Inferior parietal cortex (tissue), 1 donor: ENCODE measurements at regions not wholly inside any gene's neighbourhood (a gene's known extent, or its start where the extent isn't known, plus 50 kb on each side); places are given as distances from the start of the nearest gene placed in this dataset.

Experiments used
- DNase-seq: peaks from one replicate; pipeline ENCODE4 v3.0.0-alpha.2; 2016; ENCODE audit errors: extremely low spot score

- DNase-seq = no peak
These were observed 324.7 kb downstream of the ETS1 start for GRCh38 chr11:128262463-128263345.

GRCh38 chr11:128261011-128261421 is 326.3 kb downstream of the ETS1 start:
- no peak for DNase-seq

DNA sequence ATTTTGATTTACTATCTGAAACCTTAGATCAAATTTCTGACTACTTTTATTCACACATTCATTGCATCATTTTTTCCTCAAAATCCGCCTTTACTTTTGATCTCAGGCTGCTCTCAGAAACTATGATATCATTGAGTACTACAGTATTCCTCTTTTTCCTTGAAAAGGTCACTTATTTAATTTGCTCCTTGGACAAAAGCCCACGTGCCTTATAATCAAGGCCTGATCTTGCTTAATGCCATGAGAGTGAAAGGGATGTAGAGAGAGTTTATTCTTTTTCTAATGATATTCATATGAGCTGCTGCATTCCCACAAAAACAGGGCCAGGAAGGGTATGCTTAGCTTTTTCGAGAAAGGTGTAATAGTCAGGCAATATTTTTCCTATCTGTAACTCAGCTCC is 327.0 kb downstream of the ETS1 start:
- no peak for DNase-seq

DNA sequence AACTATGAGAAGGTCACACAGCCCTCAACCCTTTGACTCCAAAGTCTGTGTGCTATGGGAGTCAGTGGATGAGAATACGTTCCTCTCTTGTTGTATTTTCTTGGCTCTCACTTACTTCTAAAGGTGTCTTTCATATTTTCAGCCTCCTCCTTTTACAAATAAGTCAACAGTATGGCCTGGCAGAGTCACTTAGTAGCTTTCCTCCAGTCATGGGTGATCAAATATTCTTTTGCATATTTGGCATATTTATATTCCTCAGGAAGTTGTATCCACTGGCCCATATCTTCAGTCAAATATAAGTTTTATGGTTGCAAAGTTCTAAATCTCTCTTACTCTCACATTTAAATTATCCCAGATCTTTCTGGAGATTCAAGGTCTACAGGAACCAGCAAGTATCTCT is 327.5 kb downstream of the ETS1 start:
- DNase-seq = no peak

DNA sequence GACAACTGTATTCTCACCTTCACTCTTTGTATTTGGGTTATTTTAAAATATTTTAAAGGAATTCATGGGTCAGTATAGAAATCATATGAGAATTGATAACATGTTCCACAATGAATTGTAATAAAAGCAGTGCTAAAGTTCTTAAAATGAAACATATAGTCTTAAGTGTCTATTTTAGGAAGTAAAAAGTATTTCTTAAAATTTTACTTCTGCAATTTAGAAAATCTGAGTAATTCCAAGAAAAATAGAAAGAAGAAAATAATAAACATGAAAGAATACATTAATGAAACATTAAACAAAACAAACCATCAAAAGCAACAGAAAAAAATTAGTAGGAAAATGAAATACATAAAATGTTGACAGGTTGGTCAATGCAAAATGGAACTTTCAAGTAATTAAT is 332.4 kb downstream of the ETS1 start:
- DNase-seq = no peak

DNA sequence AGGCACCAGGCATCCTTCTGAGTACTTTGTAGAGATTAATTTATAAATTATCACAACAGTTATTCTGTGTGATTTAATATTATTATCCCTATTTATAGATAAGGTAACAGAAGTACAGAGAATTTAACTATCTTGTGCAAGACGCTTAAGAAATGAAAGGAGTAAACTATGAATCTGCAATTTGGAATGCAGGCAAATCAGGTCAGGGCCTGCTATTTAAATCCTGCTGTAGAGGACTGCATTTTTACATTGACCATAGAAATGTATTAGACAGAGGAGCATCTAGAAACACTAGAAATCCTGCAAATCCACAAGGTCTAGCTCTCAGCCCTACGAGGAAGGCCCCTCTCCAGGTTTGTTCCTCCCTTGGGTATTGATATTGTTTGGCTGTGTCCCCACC is 336.2 kb downstream of the ETS1 start:
- DNase-seq = no peak

- no peak for DNase-seq
These were observed 336.9 kb downstream of the ETS1 start for GRCh38 chr11:128250482-128250881.

- no peak for DNase-seq
These were observed 340.4 kb downstream of the ETS1 start for GRCh38 chr11:128246810-128247594.

- no peak for DNase-seq
These were observed 341.0 kb downstream of the ETS1 start for GRCh38 chr11:128246364-128246801.

- no peak for DNase-seq
These were observed 342.5 kb downstream of the ETS1 start for GRCh38 chr11:128244871-128245270.

DNA sequence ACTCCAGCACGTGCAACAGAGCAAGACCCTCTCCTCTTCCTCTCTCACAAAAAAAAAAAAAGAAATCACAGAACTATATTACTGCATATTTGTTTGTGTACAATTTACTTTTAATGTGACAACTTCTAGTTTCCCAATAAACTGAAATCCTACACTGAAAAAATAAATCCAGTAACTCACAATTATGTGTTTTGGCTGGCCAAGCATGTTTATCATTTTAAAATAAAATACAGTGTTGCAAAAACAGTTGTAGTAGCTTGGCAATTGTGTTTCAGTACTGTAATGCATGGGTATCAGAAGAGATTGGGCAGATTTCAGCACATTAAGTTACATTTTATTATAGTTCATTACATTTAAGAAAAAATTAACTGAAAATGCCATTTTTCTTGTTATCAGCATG is 344.9 kb downstream of the ETS1 start:
- no peak for DNase-seq

GRCh38 chr11:128240546-128240945 is 346.8 kb downstream of the ETS1 start:
- DNase-seq = no peak

DNA sequence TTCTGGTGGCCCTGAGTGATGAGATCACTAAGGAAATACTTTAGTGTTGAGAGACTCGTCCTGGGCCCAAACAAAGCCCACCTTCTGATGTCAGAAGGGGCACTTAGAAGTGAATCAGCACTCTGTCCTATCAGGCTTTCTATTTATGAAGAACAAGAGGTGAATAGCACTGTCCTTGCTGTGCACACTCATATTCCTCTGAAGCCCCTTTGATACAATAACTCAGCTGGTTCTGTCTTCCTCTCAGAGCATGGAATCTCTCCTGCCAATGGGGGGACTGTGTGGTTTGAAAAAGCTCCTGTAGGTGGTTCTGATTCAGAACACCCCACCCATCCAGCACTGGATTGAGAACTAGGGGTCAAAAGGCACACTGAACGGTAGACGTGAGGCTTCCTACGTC is 348.1 kb downstream of the ETS1 start:
- no peak for DNase-seq

- no peak for DNase-seq
These were observed 348.7 kb downstream of the ETS1 start for GRCh38 chr11:128238521-128239265.

GRCh38 chr11:128236506-128237498 is 350.6 kb downstream of the ETS1 start:
- DNase-seq = no peak

GRCh38 chr11:128235958-128236357 is 351.4 kb downstream of the ETS1 start:
- no peak for DNase-seq

DNA sequence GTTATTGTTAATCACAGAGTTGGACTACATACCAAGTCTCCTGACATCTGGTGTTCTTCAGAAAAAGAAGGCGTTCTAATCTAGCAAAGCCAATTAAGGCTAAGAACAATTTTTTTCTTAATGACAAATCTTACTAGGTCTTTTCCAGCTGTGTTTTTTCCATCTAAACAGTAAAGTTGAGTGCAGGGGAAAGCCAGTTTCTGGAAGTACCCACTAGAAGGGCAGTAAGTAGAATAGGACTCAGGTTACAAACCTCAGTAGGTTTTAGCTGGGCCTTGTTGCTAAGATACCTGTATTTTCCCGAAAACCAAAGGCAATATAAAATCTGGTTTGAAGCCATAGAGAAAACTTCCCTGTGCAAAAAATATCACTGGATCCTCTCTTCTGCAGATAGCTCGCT is 351.9 kb downstream of the ETS1 start:
- no peak for DNase-seq

- DNase-seq = no peak
These were observed 353.2 kb downstream of the ETS1 start for GRCh38 chr11:128234143-128234542.

DNA sequence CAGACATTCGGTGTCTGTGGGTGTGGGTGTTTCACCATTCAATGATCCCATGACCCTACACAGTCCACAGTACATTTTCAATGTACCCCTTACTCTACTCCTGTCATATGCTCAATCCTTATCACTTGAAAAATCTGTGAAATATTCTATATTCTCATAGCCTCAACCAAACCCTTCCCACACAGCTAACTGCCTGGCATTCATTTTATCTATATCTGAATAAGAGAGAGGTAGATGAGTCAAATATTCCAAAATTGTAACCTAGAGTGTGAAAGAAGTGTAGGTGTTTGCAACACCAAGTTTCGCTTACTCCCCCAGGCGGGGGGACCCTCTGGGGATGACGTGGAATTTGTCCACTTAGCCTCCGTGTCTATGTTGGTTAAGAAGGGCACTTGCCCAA is 354.8 kb downstream of the ETS1 start:
- DNase-seq = no peak

GRCh38 chr11:128231845-128232410 is 355.4 kb downstream of the ETS1 start:
- DNase-seq = no peak

- no peak for DNase-seq
These were observed 359.9 kb downstream of the ETS1 start for GRCh38 chr11:128227466-128227865.
